H1 (cell line): ENCODE measurements at regions not wholly inside any gene's neighbourhood (a gene's known extent, or its start where the extent isn't known, plus 50 kb on each side); places are given as distances from the start of the nearest gene placed in this dataset.

Experiments used
- CTCF ChIA-PET: fragments of 300-600 bp; sonication (Branson Sonifier 250); formaldehyde crosslinking; loops from one replicate; lab custom pipeline; 2021; ENCODE audit not compliant: partially characterized antibody; lab: Charles Lee
- POLR2A ChIA-PET: fragments of 300-600 bp; sonication (Branson Sonifier 250); formaldehyde crosslinking; loops from one replicate; lab custom pipeline; 2021; ENCODE audit warnings: inconsistent platforms; ENCODE audit not compliant: partially characterized antibody; lab: Charles Lee
- DNase-seq, 2 experiments: peaks; one replicate each; pipeline versions ENCODE4 v3.0.0 to v3.0.0-alpha.2; 2010 to 2022; ENCODE audit warnings: low spot score in 2 of 2, low read depth in 1 of 2, mixed read lengths in 1 of 2
- FAIRE-seq: peaks from 2 replicates; lab custom pipeline; 2011; peaks lifted over from hg19 to GRCh38; lab: Jason Lieb, UNC
- H2AFZ ChIP-seq: 2 replicates; pipeline ENCODE4 v1.8.1; 2012; ENCODE audit warnings: low read length, inconsistent platforms
- H2AK5ac ChIP-seq: 2 replicates; pipeline ENCODE4 v1.6.1; 2013; ENCODE audit warnings: low read depth, low read length
- H2BK120ac ChIP-seq: replicated peaks from 2 replicates; pipeline ENCODE3; 2013; ENCODE audit warnings: low read depth, low read length, inconsistent platforms
- H2BK12ac ChIP-seq: 2 replicates; pipeline ENCODE4 v1.6.1; 2013; ENCODE audit warnings: low read depth, low read length
- H2BK15ac ChIP-seq: 2 replicates; pipeline ENCODE4 v1.6.1; 2013; ENCODE audit warnings: low read length
- H2BK20ac ChIP-seq: 2 replicates; pipeline ENCODE4 v1.6.1; 2013; ENCODE audit warnings: low read length
- H2BK5ac ChIP-seq: 2 replicates; pipeline ENCODE4 v1.6.1; 2013; ENCODE audit warnings: low read depth, low read length
- H3K14ac ChIP-seq: 2 replicates; pipeline ENCODE4 v1.6.1; 2013; ENCODE audit warnings: inconsistent platforms; ENCODE audit not compliant: insufficient read length
- H3K18ac ChIP-seq: 2 replicates; pipeline ENCODE4 v1.6.1; 2013; ENCODE audit warnings: low read length; ENCODE audit errors: extremely low read depth
- H3K23ac ChIP-seq: 2 replicates; pipeline ENCODE4 v1.6.1; 2013; ENCODE audit warnings: inconsistent platforms; ENCODE audit not compliant: insufficient read length
- H3K23me2 ChIP-seq: 2 replicates; pipeline ENCODE4 v1.6.1; 2013; ENCODE audit warnings: low read depth, low read length
- H3K27ac ChIP-seq: 2 replicates; pipeline ENCODE4 v1.6.1; 2011; ENCODE audit warnings: low read depth, low read length, inconsistent platforms
- H3K27me3 ChIP-seq, 4 experiments: replicated peaks in 1 of 4; 1 replicate in 1 of 4; 2 replicates in 3 of 4; pipeline versions ENCODE4 v1.6.1 to v1.8.1; 2011 to 2013; ENCODE audit warnings: low read length in 3 of 4, mild to moderate bottlenecking in 3 of 4, inconsistent platforms in 2 of 4, mixed read lengths in 2 of 4, moderate library complexity in 1 of 4; ENCODE audit not compliant: control insufficient read depth in 3 of 4, insufficient read depth in 3 of 4; ENCODE audit errors: extremely low read depth in 1 of 4
- H3K36me3 ChIP-seq, 4 experiments: 2 replicates each; pipeline versions ENCODE4 v1.6.1 to v1.8.1; 2011 to 2013; ENCODE audit warnings: mild to moderate bottlenecking in 4 of 4, low read length in 3 of 4, moderate library complexity in 2 of 4, control low read depth in 1 of 4, inconsistent platforms in 1 of 4; ENCODE audit not compliant: insufficient read depth in 4 of 4, control insufficient read depth in 2 of 4
- H3K4ac ChIP-seq: replicated peaks from 2 replicates; pipeline ENCODE3; 2013; ENCODE audit warnings: low read length, low read depth, mixed read lengths, inconsistent platforms; ENCODE audit not compliant: insufficient read length
- H3K4me1 ChIP-seq, 4 experiments: replicated peaks in 1 of 4; 1 replicate in 1 of 4; 2 replicates in 3 of 4; pipeline versions ENCODE4 v1.6.1 to v1.8.1; 2011 to 2013; ENCODE audit warnings: low read length in 3 of 4, inconsistent platforms in 2 of 4, mixed read lengths in 1 of 4; ENCODE audit not compliant: insufficient read depth in 4 of 4, control insufficient read depth in 3 of 4
- H3K4me2 ChIP-seq, 2 experiments: 2 replicates each; pipeline versions ENCODE4 v1.6.1 to v1.8.1; 2011 to 2013; ENCODE audit warnings: low read depth in 2 of 2, low read length in 2 of 2, control low read depth in 1 of 2, inconsistent platforms in 1 of 2, mild to moderate bottlenecking in 1 of 2; ENCODE audit not compliant: insufficient read depth in 1 of 2
- H3K4me3 ChIP-seq, 4 experiments: fragments of 200-600, 300-600 bp in 1 of 4; sonication (generic), shearing (Covaris generic), sonication (Bioruptor Twin) in 1 of 4; 2 replicates each; pipeline versions ENCODE4 v1.5.1 to v1.8.1; 2011 to 2016; ENCODE audit warnings: low read length in 4 of 4, low read depth in 3 of 4, control low read depth in 2 of 4, inconsistent platforms in 2 of 4, mild to moderate bottlenecking in 2 of 4, mixed read lengths in 1 of 4, moderate library complexity in 1 of 4; ENCODE audit not compliant: insufficient read depth in 2 of 4; ENCODE audit errors: extremely low read depth in 1 of 4
- H3K56ac ChIP-seq: replicated peaks from 2 replicates; pipeline ENCODE3; 2013; ENCODE audit warnings: low read depth, mild to moderate bottlenecking, mixed read lengths, low read length, inconsistent platforms; ENCODE audit not compliant: insufficient read length
- H3K79me1 ChIP-seq: 2 replicates; pipeline ENCODE4 v1.6.1; 2013; ENCODE audit warnings: low read depth, low read length, control low read depth
- H3K79me2 ChIP-seq, 2 experiments: 2 replicates each; pipeline versions ENCODE4 v1.6.1 to v1.8.1; 2012 to 2013; ENCODE audit warnings: low read length in 2 of 2, mild to moderate bottlenecking in 2 of 2, inconsistent platforms in 1 of 2; ENCODE audit not compliant: insufficient read depth in 2 of 2, control insufficient read depth in 1 of 2
- H3K9ac ChIP-seq, 4 experiments: replicated peaks in 1 of 4; 1 replicate in 1 of 4; 2 replicates in 3 of 4; pipeline versions ENCODE4 v1.6.1 to v1.8.1; 2011 to 2013; ENCODE audit warnings: low read depth in 3 of 4, low read length in 3 of 4, control low read depth in 2 of 4, mild to moderate bottlenecking in 2 of 4, moderate library complexity in 2 of 4, inconsistent platforms in 1 of 4; ENCODE audit errors: extremely low read depth in 1 of 4
- H3K9me3 ChIP-seq, 2 experiments: 2 replicates each; pipeline versions ENCODE4 v1.6.1 to v1.8.1; 2012 to 2013; ENCODE audit warnings: mild to moderate bottlenecking in 2 of 2, moderate library complexity in 2 of 2, control low read depth in 1 of 2, inconsistent platforms in 1 of 2, low read depth in 1 of 2, low read length in 1 of 2, mixed read lengths in 1 of 2; ENCODE audit not compliant: insufficient read depth in 2 of 2
- H4K20me1 ChIP-seq, 2 experiments: replicated peaks in 1 of 2; 2 replicates each; pipeline versions ENCODE3 to v1.8.1; 2011 to 2013; ENCODE audit warnings: inconsistent platforms in 2 of 2, low read length in 2 of 2, mild to moderate bottlenecking in 1 of 2; ENCODE audit not compliant: insufficient read depth in 2 of 2, control insufficient read depth in 1 of 2
- H4K5ac ChIP-seq: 2 replicates; pipeline ENCODE4 v1.6.1; 2013; ENCODE audit warnings: low read length, low read depth, mixed read lengths, inconsistent platforms; ENCODE audit not compliant: insufficient read length
- H4K8ac ChIP-seq: 2 replicates; pipeline ENCODE4 v1.8.0; 2013; ENCODE audit warnings: mild to moderate bottlenecking, moderate library complexity, low read length, inconsistent platforms; ENCODE audit not compliant: insufficient read depth; ENCODE audit errors: extremely low read depth
- H4K91ac ChIP-seq: replicated peaks from 2 replicates; pipeline ENCODE3; 2013; ENCODE audit warnings: low read length, mixed read lengths, inconsistent platforms; ENCODE audit not compliant: insufficient read length
- KDM5A ChIP-seq: fragments of 200-600 bp; IDR thresholded peaks from 2 replicates; pipeline ENCODE4 v1.7.1; 2012; ENCODE audit warnings: mild to moderate bottlenecking, low read length, inconsistent platforms, mixed read lengths
- PHF8 ChIP-seq: fragments of 200-600 bp; sonication (generic); conservative IDR thresholded peaks from 2 replicates; pipeline ENCODE4 v1.7.1; 2012; ENCODE audit warnings: low read depth, mild to moderate bottlenecking, inconsistent platforms, low read length, moderate library complexity
- POLR2AphosphoS5 ChIP-seq: IDR thresholded peaks from 2 replicates; pipeline ENCODE4 v1.6.1; 2011; ENCODE audit warnings: low read depth, low read length
- SUZ12 ChIP-seq: fragments of 200-600 bp; sonication (generic); IDR thresholded peaks from 2 replicates; pipeline ENCODE4 v1.6.1; 2012; ENCODE audit warnings: mild to moderate bottlenecking, inconsistent platforms, low read length, moderate library complexity, mixed read lengths
- TBP ChIP-seq: IDR thresholded peaks from 2 replicates; pipeline ENCODE4 v1.6.1; 2011; ENCODE audit warnings: low read depth, low read length, improper control_type of control experiment
- WGBS, 2 experiments: shearing (Covaris generic) in 1 of 2; methylation state at CpG; one replicate each; pipeline versions ENCODE4 v1.1.6 to v1.1.7; 2013 to 2015; ENCODE audit warnings: low lambda C conversion rate in 2 of 2, mixed read lengths in 2 of 2, inconsistent platforms in 1 of 2, low coverage in 1 of 2, missing lambda C conversion rate in 1 of 2; ENCODE audit not compliant: insufficient replicate concordance in 2 of 2, insufficient coverage in 1 of 2, insufficient read length in 1 of 2; ENCODE audit errors: extremely low coverage in 1 of 2, missing lambda C conversion rate in 1 of 2; 5-methylcytosine and 5-hydroxymethylcytosine counted together
- TF ChIP-seq, protein P1 (sequence below): IDR thresholded peaks from 2 replicates; pipeline ENCODE4 v1.6.1; 2012; ENCODE audit warnings: inconsistent platforms

DNA sequence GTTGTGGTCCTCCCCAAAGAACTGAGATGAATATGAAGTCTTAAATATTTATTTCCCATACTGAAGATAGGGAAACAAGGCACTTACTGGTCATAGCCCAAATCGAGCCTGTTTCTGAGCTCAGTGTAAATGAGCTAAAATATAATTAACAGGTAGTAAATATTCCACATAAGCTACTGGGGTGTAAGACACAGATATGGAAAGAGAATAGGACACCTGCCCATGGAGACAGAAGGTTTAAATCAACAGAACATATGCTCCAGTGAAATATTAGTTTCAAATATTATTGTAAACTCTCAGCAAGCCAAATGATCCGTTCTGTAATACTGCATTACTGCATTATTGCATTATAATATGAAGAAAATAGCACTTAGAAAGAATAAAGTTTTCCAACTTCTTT is 537.9 kb downstream of the ANKRD7 start:
- Histone ChIP-seq H3K23me2 (no peaks in the 10 kb centered on the region), H3K27ac (no peak overlapping the region), H2BK12ac (no peak overlapping the region), H3K9ac (no peak overlapping the region), H2BK120ac (no peak overlapping the region), H2AFZ (no peak overlapping the region), H3K56ac (no peak overlapping the region), H3K79me2 (no peaks in the 10 kb centered on the region), H2BK5ac (no peak overlapping the region), H4K5ac (no peak overlapping the region), H3K18ac (no peak overlapping the region), H3K9me3 (peaks cover 6 to 7% of the 10 kb centered on the region in 2 experiments; a peak in 3 of 4 replicates), H3K36me3 (no peaks in the 10 kb centered on the region), H4K91ac (no peak overlapping the region), H3K4me1 (no peaks in the 10 kb centered on the region), H3K79me1 (no peaks in the 10 kb centered on the region), H3K14ac (no peak overlapping the region), H3K23ac (no peak overlapping the region), H3K4me2 (no peak overlapping the region), H3K4ac (no peak overlapping the region), H2BK15ac (no peak overlapping the region), H3K4me3 (no peak overlapping the region), H4K8ac (no peak overlapping the region), H2BK20ac (no peak overlapping the region), H4K20me1 (no peaks in the 10 kb centered on the region), H2AK5ac (no peak overlapping the region), H3K27me3 (peaks cover 0 to 1% (median 0%) of the 10 kb centered on the region in 4 experiments; a peak in 1 of 7 replicates)
- DNase-seq: no peak
- WGBS, 2 experiments: 92% methylated on average over 2 of the region's 2 CpGs; no CpG with 5 or more reads in 1 of the 2 experiments
- ChIA-PET POLR2A (no interaction called here), CTCF (no interaction called here)
- no peak for FAIRE-seq
- TF ChIP-seq TBP (no peak), KDM5A (no peak), POLR2AphosphoS5 (no peak), PHF8 (no peak), SUZ12 (no peak)
- TF ChIP-seq, protein P1, sequence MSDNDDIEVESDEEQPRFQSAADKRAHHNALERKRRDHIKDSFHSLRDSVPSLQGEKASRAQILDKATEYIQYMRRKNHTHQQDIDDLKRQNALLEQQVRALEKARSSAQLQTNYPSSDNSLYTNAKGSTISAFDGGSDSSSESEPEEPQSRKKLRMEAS: no peak
